Fibroblast of skin of left biceps (primary cell): ENCODE measurements at regions not wholly inside any gene's neighbourhood (a gene's known extent, or its start where the extent isn't known, plus 50 kb on each side); places are given as distances from the start of the nearest gene placed in this dataset.

Experiments
- DNase-seq, 2 experiments: peaks; one replicate each; pipeline ENCODE4 v3.0.0-alpha.2; 2013; ENCODE audit warnings: low read depth in 2 of 2

GRCh38 chr6:48057601-48058000, 53.4 kb downstream of the PTCHD4 start:
- no peak for DNase-seq

GRCh38 chr6:48048451-48049146, 62.4 kb downstream of the PTCHD4 start:
- no peak for DNase-seq

DNA sequence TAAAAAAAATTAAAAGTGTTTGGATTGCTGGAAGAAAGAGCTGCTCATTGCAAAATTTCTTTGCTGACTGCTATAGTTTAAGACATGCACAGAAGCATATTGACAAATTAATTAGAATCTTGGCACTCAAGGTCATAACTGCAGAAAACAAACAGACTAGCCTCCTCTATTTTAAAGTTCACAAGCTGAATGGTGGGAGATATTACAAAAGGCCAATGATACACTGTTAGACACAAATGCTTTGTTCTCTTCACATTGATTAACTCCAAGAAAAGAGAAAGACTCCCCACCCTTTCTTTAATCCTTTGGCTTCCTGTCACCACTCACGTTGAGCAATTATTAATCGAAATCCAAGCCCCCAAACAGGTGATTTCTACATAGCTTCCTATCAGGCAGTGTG, 69.1 kb downstream of the PTCHD4 start:
- no peak for DNase-seq

- DNase-seq, result no peak
Measured at GRCh38 chr6:48037946-48038345, 73.1 kb downstream of the PTCHD4 start.

- DNase-seq, result peak; percentile 42 to 44
Measured at GRCh38 chr6:48036316-48036715, 74.7 kb downstream of the PTCHD4 start.

DNA sequence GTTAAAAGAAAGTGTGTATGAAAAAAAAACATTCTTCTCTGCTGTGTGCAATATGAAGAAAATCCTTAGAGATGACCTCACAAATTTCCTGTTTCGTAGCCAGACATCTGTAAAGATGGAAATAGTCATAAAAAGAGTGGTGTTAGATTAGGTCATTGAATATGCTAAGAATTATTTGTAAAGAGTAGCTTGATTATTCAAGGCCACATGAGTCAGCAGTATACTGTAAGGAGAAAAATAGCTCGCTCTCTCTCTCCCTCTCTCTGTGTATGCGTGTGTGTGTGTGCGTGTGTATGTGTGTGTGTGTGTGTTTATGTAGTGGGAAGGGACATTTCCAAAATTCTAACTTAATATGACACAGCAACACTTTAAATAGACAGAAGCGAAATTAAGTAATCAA, 78.8 kb downstream of the PTCHD4 start:
- peak; percentile 62 to 72 for DNase-seq

DNA sequence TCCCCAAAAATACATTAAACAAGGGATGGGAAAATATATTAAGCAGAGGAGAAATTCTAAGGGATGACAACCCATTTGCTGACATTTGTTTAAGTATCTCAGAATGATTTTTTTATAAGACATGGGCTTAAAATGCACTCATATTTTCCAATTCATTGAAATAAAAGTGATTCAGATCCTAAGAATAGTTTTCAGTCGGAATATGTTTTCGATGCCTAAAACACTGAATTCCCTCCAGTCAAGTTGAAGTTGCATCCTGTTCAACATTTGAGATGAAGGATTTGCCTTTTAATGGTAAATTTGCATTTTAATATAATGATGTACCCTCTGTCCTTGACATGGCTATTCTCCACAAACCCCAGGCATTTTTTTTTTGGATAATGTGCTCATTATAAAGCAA, 79.3 kb downstream of the PTCHD4 start:
- no peak for DNase-seq

- DNase-seq, result no peak
Measured at GRCh38 chr6:48027704-48028435, 83.1 kb downstream of the PTCHD4 start.

- DNase-seq, result no peak
Measured at GRCh38 chr6:48024956-48025355, 86.0 kb downstream of the PTCHD4 start.

DNA sequence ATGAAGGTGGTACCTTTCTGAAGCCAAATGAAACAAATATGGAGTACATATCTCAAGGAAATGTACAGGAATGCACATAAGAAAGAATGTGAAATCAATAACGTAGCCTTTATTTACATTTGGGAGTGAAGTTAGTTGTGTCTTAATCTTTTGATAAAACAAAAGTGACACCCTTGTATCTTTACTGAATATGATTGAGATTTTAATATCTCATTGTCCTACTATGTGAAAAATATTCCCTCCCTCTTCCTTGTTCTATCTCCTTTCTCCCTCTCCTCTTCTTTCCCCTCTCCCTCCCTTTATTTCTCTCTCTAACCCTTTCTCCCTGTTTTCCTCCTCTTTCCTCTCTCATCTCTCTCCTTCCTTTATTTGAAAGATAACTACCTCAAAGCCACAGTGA, 89.1 kb downstream of the PTCHD4 start:
- no peak for DNase-seq

GRCh38 chr6:48016020-48016755, 94.8 kb downstream of the PTCHD4 start:
- DNase-seq, result no peak

DNA sequence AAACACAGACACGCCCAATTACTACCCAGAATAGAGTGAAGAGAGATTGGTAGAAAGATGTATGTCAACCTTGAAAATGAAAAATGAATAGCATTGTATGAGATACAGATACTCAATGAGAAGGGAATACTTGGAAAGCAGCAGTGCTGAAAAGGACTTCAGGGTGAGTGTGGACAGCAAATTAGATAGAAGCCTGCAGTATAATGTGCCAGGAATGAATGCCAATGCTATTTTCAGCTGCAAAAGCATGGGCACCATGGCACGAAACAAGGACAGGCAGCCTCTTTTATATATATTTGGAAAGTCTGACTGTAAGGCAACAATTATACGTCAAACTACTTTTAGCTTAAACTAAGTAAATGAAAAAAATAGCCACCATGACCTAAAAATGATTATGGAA, 118.2 kb downstream of the PTCHD4 start:
- DNase-seq, result no peak

DNA sequence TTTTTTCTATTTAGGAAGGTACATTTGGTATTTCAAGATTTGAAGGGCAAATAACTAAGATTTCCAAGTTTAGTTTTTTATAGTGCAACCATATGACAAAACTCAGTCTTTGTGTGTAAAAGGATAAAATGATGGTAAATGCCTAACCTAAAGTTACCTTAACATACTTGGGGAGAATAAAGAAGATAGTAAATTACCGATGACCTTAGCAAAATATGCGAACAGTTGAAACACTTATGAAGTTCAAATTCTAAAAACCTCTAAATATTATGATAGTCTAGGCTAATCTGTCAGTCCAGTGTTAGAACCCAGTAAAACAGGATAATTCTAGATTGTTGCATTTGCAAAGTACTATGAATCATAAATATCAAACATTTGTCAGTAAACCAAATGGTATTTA, 127.5 kb downstream of the PTCHD4 start:
- DNase-seq, result no peak

- no peak for DNase-seq
Measured at GRCh38 chr6:47977314-47977713, 133.7 kb downstream of the PTCHD4 start.

DNA sequence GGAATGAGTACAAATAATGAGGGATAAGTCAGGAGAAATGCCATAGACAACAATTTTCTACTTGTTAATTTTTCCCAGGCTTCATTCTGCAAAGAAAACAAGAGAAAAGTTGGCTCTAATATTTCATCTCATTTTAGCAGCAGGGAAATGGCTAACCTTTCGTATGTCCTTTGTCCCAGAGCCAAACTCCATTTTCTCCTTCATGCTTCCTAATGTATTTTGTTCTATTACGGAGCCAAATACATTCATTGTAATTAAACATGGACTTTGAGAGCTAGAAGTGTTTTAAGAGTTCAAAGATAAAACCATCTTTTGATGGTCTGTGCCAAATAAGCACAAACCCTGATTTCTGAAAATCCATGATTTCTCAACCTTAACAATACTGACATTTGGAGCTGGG, 136.9 kb downstream of the PTCHD4 start:
- DNase-seq, result no peak

DNA sequence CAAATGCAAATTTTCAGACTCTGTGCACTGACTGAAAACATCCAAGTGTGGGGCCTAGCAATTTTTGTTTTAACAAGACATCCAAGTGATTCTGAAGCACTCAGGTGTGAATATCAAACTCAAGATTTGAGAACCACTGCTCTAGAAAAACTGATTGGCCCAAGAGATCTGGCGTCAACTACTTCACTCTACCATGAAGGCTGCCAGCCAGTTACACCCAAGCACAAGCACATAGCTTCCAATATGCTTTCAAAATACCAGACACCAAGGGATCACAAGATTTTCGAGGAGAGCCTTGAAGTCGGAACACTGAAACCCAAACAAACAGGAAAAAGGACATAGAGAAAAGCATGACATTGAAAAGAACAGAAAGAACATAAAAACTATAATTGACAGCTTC, 140.2 kb downstream of the PTCHD4 start:
- no peak for DNase-seq

DNA sequence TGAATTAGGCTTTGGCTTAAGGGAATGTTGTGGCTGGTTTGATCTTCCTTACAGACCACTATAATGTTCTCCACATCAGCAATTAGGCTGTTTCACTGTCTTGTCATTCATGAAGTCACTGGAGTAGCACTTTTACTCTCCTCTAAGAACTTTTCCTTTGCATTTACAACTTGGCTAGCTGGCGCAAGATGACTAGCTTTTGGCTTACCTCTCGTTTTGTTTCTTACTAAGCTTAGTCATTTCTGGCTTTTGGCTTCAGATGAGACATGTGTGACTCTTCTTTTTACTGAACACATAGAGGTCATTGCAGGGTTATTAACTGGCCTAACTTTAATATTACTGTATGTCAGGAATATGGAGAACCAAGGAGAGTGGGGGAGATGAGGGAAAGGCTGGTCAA, 143.2 kb downstream of the PTCHD4 start:
- DNase-seq, result no peak

DNA sequence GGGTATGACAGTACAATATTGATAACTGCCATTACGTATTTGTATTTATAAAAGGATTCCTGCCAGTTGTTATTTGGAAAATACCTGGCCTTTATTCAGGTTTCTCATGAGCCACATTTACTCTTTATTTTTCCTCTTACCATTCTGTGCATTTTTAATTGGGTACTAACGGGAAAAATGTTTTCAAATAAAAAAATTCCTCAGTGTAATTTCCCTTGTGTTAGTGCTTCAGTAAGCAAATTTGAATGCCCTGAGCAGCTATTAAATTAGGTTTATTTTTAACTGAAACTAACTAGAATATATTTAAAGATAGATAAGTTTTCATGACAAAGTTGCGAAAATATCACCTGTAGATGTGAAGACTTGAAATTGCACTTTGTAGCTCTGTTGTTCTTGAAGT, 146.0 kb downstream of the PTCHD4 start:
- DNase-seq, result no peak

DNA sequence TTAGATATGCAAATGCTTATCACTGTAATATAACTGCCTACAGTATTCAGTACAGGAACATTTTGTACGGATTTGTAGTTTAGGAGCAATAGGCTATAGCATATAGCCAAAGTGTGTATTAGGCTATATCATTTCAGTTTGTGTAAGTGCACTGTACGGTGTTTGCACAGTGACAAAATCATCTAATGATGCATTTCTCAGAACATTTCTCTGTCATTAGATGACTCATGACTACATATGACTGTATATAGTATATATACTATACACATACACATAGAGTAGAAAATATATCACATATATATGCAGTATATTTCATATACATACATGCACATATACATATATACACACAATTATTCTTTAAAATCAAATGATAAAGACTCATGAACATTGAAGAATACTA, 158.4 kb downstream of the PTCHD4 start:
- no peak for DNase-seq

GRCh38 chr6:47944846-47945245, 163.0 kb downstream of the OPN5 start:
- no peak for DNase-seq

- DNase-seq, result no peak
Measured at GRCh38 chr6:47938405-47938804, 156.6 kb downstream of the OPN5 start.

- DNase-seq, result no peak
Measured at GRCh38 chr6:47936820-47937219, 155.0 kb downstream of the OPN5 start.

GRCh38 chr6:47934023-47934422, 152.2 kb downstream of the OPN5 start:
- DNase-seq, result no peak
